GM12873 (cell line): ENCODE measurements at regions not wholly inside any gene's neighbourhood (a gene's known extent, or its start where the extent isn't known, plus 50 kb on each side); places are given as distances from the start of the nearest gene placed in this dataset.

Source experiments
- CTCF ChIP-seq: IDR thresholded peaks from 2 replicates; pipeline ENCODE4 v1.5.1; 2012; ENCODE audit warnings: low read depth, mild to moderate bottlenecking, moderate library complexity, low read length, control low read depth; ENCODE audit not compliant: insufficient read depth; ENCODE audit errors: missing control alignments

DNA sequence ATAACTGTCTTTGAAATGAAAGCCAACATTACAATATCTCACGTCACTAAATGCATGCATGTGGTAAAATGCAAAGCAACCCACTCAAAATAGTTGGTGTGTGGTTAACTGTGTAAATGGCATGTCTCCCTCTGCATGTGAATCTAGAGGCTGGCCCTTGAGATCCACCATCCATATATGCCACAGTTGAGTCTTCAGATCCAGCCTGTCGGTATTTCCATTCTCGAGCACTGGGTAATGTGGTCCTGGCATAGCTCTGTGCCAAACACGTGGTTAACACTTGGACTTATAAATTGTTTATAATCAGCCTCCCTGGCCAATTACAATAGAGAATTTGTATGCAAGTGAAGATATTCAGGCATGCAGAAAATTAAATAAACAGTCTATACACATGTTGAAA lies 90.3 kb downstream of the LYZL1 start:
- no peak for TF ChIP-seq CTCF

GRCh38 chr10:29386342-29386999 lies 97.6 kb downstream of the LYZL1 start:
- peak; percentile 56 for TF ChIP-seq CTCF

GRCh38 chr10:29387269-29387668 lies 98.4 kb downstream of the LYZL1 start:
- no peak for TF ChIP-seq CTCF

- no peak for TF ChIP-seq CTCF
Observed at GRCh38 chr10:29389493-29389892, 100.6 kb downstream of the LYZL1 start.

- no peak for TF ChIP-seq CTCF
Observed at GRCh38 chr10:29389935-29390334, 101.1 kb downstream of the LYZL1 start.

DNA sequence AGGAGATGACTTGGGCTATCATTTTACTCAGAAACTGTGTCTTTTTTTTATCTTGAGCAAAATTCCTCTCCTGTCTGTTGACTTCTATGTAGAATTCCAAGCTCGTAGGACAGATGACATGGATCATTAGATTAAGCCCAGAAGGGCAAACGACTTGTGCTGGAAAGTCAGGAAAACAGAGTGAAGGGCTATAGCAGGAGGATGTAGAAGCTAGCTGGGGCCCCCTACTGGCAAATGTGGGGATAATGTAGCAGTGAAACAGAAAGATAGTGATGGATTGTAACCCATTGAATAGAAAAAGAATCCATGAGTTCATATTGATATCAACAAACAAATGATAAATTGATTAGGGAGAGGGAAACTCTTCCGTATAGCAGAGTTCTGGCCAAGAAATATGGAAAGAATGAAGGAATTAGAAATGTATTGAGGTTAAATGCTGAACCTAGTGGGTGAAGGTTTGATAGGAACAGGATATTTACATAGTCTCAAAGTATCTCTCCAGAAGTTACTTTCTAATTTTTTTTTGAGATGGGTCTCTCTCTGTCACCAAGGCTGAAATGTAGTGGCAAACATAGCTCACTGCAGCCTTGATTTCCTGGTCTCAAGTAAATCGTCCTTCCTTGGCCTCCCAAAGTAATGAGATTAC lies 103.6 kb downstream of the LYZL1 start:
- TF ChIP-seq CTCF = peak; percentile 82

DNA sequence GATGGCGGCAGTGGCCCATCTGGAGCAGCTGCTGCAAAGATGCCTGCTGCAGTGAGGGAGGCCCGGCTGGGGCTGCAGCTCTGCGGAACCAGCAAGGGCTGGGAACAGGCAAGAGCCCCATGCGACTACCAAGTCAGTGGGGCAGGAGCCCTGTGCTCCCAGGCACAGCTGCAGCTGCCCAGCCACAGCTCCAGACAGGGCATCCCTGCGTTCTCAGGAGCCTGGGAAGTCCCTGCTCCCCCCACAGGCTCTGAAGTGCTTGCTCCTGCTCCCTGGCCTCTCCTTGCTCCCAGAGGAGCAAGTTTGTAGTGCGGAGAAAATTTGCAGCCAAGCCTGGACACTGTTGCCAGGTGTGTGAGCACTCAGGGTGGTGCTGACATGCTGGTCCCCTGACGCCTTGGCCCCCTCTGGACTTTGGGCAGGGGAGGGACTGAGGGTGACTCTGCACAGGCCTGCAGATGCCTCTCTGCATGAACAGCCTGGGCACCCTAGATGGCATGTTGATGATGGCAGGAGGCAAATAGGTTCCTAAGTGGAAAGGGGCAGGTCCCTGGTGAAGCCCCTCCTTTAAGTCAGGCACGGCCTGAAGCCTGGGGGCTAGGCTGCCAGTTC lies 105.6 kb downstream of the LYZL1 start:
- TF ChIP-seq CTCF = no peak
